Frontal cortex (tissue), 3 donors: ENCODE measurements at regions not wholly inside any gene's neighbourhood (a gene's known extent, or its start where the extent isn't known, plus 50 kb on each side); places are given as distances from the start of the nearest gene placed in this dataset.

Experiments used
- DNase-seq, 2 donors: peaks; one replicate each; pipeline ENCODE4 v3.0.0; 2012; ENCODE audit warnings: low spot score in 2 of 2
- FAIRE-seq: peaks from 2 replicates; lab custom pipeline; 2012; peaks lifted over from hg19 to GRCh38; lab: Jason Lieb, UNC
- donor health status: control.
- donor health status: control.
- donor health status: control.

DNA sequence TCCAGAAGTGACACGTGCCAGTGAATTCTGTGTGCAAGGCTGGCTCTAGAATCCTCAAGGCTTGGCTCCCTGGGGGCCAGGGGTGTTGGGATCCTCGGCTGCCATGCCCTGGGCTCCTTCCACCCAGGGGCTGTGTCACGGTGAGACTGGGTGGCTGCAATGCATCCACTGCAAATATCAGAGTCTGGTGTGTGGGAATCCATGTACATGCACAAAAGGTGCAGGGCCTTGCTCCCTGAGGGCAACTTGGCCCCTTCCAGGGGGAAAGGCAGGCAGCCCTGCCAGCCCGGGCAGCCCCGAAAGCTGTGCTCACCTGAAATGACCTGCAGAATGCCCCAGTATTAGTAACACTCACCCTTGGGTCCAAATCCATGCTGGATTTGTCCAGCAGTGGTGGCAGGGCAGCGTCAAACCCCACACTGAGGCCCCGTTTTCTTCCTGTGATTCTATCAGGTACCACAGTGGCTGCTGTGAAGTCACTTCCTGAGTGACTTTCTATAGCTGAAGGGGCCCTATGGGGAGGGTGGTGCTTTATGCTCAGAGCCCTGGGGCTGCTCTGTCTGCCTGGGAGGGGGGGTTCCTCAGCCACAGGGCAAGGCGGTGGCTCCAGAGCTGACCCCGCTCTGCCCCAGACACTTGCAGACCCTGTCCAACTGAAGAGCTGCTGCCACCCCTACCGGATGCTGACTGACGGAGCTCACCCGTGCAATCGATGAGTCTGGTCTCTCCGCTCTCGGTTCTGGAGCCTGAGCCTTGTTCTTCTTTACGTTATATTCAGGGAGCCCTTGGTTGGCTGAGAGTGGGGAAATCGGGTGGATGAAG is 317.7 kb downstream of the GLRX3 start:
- FAIRE-seq: no peak
- DNase-seq: no peak

DNA sequence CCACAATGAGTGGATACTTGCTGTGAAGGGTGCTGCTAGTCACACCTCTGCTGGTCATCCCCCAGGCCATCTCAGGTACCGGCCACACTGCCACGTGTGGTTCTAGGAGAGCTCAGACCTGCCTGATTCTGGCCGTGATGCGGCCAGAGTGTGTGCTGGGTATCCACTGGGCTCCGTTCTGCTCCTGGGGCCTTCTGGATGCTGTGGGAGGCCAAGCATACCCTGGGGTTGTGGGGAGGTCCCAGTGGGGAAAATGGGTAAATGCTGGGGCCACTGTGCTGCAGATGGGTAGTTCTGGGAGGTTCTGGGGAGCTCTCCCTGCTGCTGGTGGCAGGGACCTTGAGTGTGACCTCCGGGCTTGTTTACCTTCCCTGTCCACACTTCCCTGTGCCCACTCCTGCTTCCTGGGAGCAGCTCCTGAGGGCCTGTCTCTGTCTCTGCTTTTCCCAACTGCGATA is 318.4 kb downstream of the GLRX3 start:
- FAIRE-seq: no peak
- no peak for DNase-seq

- DNase-seq (no peak), FAIRE-seq (no peak)
These were observed 319.0 kb downstream of the GLRX3 start for GRCh38 chr10:130455111-130455695.

DNA sequence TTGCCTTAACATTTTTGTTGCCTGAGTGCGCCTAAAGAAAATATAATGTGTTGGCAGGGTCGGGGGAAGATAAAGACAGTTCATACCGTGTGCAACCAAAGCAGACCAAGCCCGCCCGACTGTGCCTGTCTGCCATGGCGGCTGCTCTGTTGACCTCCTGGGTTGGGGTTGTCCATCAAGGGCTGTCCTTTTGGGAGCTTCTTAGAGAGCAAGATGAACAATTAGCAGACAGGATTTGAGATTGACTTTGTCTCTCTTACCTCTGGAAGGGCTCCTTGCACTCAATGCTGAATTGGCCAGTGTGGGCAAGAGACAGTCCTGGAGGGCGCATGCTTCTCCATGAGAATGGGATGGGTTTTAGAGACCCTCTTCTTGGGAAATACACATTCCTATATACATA is 319.6 kb downstream of the GLRX3 start:
- FAIRE-seq (no peak), DNase-seq (no peak)

DNA sequence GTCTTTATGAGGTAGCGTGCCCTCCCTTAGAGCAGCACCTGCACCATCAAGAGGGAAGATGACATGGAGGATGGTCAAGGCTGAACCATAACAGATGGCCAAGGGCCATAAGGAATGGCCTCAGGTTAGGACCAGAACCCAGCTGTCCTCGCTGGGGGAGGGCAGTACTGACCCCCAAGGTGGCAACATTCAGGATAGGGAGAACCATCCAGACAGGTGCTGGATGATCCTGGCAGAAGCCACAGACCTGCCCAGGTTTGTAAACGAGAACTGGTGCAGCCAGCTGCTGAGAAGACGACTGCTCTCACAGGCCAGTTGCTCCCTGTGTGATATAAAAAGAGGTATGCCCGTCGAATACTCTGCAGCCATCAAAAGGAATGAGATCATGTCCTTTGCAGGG is 320.4 kb downstream of the GLRX3 start:
- FAIRE-seq (no peak), DNase-seq (no peak)

GRCh38 chr10:130458509-130458908 is 322.3 kb downstream of the GLRX3 start:
- no peak for DNase-seq

DNA sequence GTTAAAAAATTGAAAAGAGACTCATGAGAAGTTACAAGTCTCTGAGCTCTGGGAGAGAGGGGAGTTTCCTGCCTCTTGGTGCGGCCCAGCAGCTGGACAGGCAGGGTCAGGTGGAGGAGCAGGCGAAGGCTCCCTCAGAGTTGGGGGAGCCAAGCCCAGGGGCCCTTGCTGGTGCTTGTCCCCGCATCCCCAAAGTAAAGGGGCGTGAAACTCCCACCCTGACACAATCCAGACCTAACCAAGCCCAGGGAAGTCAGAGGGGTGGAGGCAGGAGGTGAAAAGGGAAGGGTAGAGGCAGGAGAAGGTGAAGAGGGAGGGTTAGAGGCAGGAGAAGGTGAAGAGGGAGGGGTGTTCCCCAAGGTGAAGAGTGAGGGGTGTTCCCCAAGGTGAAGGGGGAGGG is 322.8 kb downstream of the GLRX3 start:
- FAIRE-seq: no peak

More at GRCh38 chr10:130458509-130458908, 322.3 kb downstream of the GLRX3 start:
- FAIRE-seq: no peak

GRCh38 chr10:130459851-130460490 is 323.8 kb downstream of the GLRX3 start:
- DNase-seq (no peak), FAIRE-seq (no peak)

More for the DNA sequence above, 322.8 kb downstream of the GLRX3 start:
- no peak for DNase-seq

GRCh38 chr10:130461631-130462030 is 325.4 kb downstream of the GLRX3 start:
- FAIRE-seq (no peak), DNase-seq (no peak)

- FAIRE-seq (no peak), DNase-seq (no peak)
These were observed 327.1 kb downstream of the GLRX3 start for GRCh38 chr10:130463104-130463875.

- FAIRE-seq (no peak), DNase-seq (no peak)
These were observed 327.7 kb downstream of the GLRX3 start for GRCh38 chr10:130463876-130464364.

- DNase-seq (no peak), FAIRE-seq (no peak)
These were observed 328.2 kb downstream of the GLRX3 start for GRCh38 chr10:130464426-130464825.

GRCh38 chr10:130466271-130466997 is 330.2 kb downstream of the GLRX3 start:
- no peak for DNase-seq
- FAIRE-seq: no peak

DNA sequence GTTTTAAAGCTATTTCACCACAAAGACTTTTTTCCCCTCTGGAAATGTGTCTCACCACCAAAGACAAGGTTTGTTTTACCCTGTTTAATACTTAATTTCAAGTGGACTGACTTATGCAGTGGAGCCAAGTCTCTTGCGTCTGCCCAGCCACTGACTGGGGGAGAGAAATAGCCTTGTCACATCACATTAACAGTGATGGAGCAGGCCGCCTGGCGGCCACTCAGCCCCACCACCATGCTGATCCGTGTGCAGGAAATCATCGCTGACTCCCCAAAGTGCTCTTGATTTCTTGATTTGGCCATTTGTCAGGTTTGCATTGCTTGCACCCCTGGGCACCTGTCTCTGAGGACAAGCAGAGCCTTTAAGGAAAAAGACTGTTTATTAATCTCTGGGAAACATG is 334.1 kb downstream of the GLRX3 start:
- DNase-seq (no peak), FAIRE-seq (no peak)

DNA sequence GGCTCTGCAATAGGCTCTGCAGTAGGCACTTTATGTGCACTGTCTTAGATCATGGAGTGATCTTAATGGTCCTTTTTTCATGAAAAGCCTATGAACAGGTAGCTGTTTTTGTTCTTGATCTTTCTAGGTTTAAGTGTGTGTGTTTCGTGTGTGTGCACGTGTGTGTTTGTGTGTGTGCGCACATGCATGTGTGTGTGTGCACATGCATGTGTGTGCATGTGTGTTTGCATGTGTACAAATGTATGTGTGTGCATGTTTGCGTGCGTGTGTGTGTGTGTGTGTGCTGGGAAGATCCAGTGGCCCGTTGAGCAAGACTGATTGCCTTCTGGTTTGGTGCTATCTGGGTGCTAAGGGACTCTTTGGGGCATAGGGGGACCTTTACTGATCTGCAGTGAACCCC is 334.8 kb downstream of the GLRX3 start:
- no peak for FAIRE-seq
- no peak for DNase-seq

GRCh38 chr10:130471486-130471885 is 335.3 kb downstream of the GLRX3 start:
- DNase-seq (no peak), FAIRE-seq (no peak)

GRCh38 chr10:130472236-130472635 is 336.0 kb downstream of the GLRX3 start:
- no peak for DNase-seq

GRCh38 chr10:130474591-130474990 is 338.4 kb downstream of the GLRX3 start:
- DNase-seq: no peak
- no peak for FAIRE-seq

More at GRCh38 chr10:130472236-130472635, 336.0 kb downstream of the GLRX3 start:
- FAIRE-seq: no peak

DNA sequence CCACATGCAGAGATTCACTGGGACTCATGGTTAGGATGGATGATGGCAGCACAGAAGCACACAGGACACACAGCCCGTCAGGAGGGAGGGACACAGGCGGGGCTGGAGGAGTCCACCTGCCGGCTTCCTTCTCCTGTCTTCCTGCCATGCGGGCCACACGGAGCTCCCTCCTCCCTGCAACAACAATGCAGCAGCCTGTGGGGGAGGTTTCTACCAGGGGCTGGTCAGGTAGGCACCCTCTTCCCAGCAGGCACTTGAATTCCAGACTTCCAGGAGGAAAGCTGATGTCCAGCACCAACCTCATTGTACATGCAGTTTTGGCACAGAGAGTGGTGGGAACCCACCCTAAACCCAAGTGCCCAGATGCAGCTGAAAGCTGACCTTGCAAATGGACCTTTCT is 341.2 kb downstream of the GLRX3 start:
- no peak for DNase-seq
- no peak for FAIRE-seq
